GM19463 (cell line): ENCODE measurements at regions not wholly inside any gene's neighbourhood (a gene's known extent, or its start where the extent isn't known, plus 50 kb on each side); places are given as distances from the start of the nearest gene placed in this dataset.
"Not testable (repeated sequence)": the region's sequence is repeated elsewhere in the genome, so short reads cannot be mapped to it uniquely, and the experiment has no call there.

ENCODE experiments used
- ATAC-seq: cut with Tn5 transposase; IDR thresholded peaks from one replicate; pipeline ENCODE4 v1.9.1; 2021; ENCODE audit warnings: mild to moderate bottlenecking, moderate library complexity; ENCODE audit not compliant: unreplicated experiment

DNA sequence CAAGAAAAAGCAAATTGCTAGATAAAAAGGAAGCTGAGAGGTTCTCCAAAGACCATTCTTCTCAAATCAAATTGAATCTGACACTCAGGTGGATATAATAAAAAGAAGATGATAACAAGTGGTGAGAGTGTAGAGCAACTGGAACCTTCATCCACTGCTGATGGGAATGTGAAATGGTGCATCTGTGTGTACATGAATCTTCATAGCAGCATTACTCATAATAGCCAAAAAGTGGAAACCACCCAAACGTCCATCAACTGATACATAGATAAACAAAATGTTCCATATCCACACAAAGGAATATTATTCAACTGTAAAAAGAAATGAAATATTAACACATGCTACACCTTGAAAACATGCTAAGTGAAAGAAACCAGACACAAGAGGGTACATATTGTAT lies 357.2 kb upstream of the EPHA4 start:
- ATAC-seq: no peak

GRCh38 chr2:221926327-221926726 lies 354.2 kb upstream of the EPHA4 start:
- no peak for ATAC-seq

GRCh38 chr2:221924576-221924975 lies 352.5 kb upstream of the EPHA4 start:
- no peak for ATAC-seq

DNA sequence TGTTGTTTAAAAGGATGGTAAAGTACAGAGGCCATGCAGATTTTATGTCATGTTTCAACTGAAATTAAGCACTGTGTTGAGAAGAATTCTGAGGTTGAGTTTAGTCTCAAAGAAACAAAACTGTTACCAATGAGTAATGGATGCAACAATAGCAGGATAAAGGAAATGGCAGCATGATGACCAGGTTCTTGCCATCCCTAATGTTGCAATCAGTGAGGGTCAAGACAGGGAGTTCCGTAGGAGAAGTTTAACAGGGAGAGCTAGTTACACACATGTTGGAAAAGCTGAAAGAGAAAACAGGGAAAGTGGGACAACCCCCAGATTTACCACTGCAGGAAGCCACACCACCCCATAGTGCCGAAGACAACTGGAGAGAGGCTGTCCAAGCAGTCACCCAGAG lies 343.8 kb upstream of the EPHA4 start:
- no peak for ATAC-seq

GRCh38 chr2:221914334-221914880 lies 342.3 kb upstream of the EPHA4 start:
- no peak for ATAC-seq

DNA sequence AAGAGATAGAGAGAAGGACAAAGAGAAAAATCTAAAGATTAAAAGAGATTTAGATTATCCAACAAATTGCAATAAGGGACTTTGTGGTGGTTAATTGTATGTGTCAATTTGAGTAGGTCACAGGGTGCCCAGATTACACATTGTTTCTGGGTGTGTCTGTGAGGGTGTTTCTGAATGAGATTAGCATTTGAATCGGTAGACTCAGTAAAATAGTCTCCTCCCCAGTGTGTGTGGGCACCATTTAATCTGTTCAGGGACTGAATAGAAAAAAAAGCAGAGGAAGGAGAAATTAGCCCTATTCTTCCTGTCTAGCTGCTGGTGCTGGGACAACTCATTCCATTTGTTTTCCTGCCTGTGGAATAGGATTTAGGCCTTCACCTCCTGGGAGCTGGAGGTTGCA lies 339.8 kb upstream of the EPHA4 start:
- ATAC-seq: no peak

GRCh38 chr2:221911321-221911720 lies 339.2 kb upstream of the EPHA4 start:
- no peak for ATAC-seq

- ATAC-seq: no peak
These were observed 336.4 kb upstream of the EPHA4 start for GRCh38 chr2:221908518-221908917.

DNA sequence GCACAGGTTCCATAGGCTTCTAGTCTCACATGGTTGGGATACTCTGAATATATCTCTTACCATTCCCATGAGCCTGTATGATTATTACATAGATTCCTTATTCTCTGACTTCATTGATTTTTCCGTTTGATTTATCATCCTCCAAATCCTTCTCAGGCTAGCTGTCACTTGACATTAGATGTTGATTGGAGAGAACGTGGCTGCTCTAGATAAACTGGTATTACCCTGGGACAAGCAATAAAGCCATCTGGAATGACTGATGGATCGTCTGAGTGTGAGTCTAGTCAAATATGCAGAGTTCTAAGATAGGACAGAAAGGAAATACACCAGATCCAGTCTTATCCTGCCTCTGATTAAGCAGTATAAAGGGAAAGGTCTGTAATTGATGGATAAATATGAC lies 325.6 kb upstream of the EPHA4 start:
- ATAC-seq: no peak

DNA sequence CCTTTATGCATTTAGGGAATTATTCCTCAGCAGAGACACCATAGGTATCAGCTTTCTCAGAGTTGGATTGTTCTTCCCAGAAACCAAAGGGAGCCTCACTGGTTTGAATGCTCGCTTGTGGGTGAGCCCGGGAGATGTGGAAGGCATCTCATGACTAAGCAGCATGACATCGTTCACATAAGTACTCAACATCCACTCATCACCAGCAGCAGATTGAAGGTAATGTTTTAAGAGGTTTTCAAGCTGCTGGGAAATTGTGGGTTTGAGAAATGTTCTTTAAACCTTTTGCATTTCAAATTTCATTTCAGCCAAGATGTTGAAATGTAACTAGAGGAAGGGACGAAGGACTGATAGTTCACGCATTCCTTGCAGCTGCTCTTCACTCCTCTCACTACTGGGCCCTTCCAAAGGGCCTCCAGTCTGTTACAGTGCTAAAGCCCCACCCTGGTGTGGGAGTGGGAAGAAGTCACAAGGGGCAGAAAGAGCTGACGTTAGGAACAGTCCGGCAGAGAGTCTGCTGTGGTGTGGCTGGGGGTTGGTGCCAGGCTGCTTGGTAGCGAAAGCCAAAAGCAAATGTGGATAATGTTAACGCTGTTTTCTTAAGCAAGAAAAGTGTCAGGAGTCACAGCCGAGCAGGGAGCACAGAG lies 324.5 kb upstream of the EPHA4 start:
- ATAC-seq: no peak

DNA sequence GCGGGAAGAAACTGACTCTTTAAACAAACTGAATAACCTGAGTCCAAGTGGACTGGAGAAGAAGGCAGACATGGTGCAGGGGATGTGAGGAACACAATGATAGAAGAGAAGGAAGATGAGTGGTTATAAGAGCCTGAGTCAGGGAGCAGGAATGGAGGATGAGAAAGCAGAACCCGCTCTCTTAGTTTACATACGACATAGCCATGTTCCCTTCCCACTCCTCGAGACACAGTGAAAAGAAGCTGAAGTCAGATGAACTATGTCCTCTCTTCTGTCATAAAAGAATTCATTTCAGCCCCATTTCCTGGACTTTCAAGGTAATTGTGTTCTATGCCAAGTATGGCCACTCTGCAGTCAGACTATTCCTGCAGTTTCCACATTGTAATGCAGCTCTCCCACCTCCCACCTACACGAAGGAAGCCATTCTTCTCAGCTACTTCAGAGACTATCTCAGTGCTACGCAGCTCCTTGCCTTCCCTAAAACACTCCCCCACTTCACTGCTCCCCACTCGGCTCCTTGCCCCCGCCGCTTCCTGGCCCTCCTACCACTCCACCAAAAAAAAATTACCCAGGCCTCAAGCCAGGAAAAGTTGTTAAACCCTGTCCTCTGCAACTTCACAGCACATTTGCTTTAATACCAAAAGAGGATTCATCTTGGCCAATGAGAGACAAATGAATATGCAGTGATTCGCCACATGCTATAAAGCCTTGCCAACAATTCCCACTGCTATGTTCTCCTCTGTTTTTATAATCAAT lies 323.4 kb upstream of the EPHA4 start:
- no peak for ATAC-seq

DNA sequence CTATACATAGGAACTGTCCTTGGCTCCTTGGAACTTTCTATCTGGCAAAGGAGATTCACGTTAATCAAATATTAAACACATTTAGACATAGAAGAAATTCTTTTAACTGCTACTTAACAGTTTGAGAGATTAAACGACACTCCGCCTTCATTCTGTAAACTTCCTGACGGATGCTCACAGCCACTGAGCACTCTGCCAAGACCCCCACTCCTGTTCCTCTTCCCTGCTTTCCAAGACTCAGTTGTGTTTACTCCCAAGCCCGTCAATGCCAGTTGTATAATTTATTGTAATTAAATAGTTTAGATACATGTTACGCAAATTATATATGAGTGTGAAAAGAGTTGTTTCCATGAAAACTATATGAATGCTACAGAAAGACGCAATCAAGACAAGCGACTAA lies 321.4 kb upstream of the EPHA4 start:
- ATAC-seq: no peak

DNA sequence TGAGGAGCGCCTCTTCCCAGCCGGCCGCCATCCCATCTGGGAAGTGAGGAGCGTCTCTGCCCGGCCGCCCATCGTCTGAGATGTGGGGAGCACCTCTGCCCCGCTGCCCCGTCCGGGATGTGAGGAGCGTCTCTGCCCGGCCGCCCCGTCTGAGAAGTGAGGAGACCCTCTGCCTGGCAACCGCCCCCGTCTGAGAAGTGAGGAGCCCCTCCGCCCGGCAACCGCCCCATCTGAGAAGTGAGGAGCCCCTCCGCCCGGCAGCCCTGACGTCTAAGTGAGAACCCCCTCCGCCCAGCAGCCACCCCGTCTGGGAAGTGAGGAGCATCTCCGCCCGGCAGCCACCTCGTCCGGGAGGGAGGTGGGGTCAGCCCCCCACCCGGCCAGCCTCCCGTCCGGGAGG lies 319.9 kb upstream of the EPHA4 start:
- ATAC-seq: not testable (repeated sequence)

DNA sequence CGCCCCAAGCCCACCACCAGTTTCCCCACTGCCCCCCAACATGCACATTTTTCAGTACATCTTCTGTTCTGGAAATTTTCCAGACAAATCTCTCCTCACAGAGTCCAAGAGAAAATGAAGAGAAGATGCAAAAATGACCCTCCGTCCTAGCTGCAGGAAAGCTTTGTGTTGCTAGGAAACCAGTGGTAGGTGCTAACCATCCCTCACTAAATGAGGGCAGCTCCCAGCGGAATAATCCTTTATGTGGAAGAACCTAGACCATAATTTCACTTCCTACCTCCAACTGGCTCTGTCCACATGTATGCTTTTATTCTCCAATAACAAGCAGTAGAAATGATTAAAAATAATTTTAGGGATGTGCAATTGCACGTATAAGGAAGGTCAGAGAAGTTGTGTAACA lies 311.9 kb upstream of the EPHA4 start:
- ATAC-seq: no peak

DNA sequence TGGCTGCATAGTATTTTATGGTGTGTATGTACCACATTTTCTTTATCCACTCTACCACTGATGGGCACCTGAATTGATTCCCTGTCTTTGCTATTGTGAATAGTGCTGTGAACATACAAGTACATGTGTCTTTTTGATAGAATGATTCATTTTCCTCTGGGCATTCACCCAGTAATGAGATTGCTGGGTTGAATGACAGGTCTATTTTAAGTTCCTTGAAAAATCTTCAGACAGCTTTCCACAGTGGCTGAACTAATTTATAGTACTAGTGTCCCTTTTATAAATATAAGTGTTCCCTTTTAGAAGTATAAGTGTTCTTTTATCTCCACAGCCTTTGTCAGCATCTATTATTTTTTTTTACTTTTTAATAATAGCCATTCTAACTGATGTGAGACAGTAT lies 303.9 kb upstream of the EPHA4 start:
- ATAC-seq: no peak

DNA sequence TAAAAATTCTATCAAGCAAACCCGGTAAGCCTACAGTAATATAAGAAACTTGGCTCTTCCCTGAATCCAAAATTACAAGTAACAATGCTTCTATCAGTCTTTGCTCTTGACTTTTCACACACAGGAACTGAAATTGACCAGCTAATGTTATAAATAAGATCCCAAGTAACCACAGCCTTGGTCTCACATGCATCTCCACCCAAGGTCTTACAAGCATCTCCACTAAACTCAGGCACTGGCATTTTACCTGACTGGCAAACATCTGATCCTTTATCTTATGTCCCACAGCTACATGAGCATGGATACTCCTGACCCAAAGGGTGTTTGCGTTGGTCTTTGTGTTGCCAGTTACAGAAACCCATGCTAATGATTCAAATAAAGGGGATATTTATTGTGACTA lies 302.3 kb upstream of the EPHA4 start:
- no peak for ATAC-seq

DNA sequence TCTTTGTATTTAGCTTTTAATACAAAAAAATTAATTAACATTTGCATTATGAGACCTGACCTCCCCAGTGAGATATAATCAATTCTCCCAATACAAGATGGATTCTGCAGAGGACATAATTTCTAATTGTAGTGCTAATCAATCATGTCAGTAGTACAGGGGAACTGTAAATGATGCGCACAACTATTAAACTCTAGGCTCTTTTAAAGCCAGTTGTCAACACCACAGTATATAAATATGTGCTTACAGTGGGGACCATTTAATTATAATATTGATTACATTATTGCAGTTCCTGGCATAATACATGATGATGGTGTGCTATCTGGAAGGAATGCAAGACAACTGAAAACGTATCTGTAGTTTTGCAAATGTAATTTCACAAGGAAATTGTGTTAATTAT lies 285.6 kb upstream of the EPHA4 start:
- no peak for ATAC-seq

DNA sequence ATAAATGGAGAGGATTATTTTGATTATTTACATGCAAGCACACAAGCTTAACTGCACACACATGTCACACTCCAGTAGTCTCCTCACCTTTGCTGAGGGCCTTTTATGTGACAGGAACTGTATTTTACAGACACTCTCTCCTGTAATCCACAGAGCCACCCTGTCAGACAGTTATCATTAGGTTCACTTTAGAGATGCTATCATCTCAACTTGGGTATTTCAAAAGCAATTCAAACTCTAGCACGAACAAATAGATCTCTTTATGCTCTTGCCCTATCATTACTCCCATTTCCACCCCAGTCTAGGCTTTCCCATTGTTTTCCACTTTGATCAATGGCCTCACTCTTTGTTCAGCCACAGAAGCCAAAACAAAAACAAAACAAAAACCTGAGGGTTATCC lies 281.2 kb upstream of the EPHA4 start:
- ATAC-seq: no peak

DNA sequence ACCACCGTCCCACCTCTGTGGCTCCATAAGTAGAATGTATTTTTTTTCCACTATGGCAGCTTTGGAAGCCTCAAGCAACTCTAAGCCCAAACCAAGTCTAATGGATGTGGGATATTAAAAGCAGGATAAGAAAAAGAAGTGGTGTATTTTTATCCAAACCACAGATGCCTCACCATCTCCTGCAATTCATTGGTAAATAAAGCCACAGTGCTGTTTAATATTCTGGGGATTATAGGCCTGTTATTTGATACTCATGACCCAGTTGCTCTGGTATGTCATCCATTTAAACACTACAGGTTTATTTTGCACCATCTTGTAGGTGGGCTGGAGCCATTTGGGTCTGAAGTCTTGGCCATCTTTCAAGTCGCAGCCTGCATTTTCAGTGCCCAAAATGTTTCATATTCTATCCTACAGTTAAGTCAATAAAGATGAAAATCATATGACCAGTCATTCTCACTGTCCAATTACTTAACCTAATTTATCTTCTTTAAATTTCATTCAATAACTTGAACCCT lies 279.5 kb upstream of the EPHA4 start:
- ATAC-seq: no peak

DNA sequence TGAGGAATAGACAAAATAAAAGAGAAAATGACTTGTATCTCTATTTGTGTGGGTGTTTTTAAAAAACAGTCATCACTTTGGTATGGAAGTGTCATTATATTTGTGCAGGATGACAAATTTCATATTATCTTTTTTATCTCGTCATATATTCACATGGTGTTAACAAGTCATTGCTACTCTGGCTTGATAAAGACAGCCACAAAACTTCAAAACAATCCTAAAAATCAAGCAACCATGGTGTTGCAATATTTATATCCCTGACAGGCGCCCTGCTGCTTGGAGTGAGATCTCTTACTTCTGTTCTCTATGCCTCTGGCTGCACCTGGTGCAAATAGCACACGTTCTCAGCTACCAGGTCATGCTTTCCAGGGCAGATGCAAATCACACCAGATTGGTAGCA lies 278.0 kb upstream of the EPHA4 start:
- no peak for ATAC-seq

- no peak for ATAC-seq
These were observed 276.2 kb upstream of the EPHA4 start for GRCh38 chr2:221848286-221848685.

DNA sequence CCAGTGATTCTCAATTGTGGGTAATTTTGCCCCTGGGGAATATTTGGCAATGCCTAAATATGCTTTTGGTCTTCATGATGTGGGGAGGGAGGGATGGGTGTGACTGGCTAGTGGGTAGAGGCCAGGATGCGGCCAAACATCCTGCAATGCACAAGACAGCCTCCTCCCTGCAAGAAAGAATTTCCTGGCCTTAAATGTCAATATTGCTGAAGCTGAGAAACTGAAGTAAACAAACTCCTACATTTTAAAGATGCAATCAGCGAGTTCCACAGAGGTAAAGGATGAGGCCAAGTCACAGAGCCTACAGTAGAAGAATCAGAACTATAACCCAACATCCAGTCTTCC lies 272.9 kb upstream of the EPHA4 start:
- ATAC-seq: no peak
